SH-SY5Y (cell line): ENCODE measurements at regions not wholly inside any gene's neighbourhood (a gene's known extent, or its start where the extent isn't known, plus 50 kb on each side); places are given as distances from the start of the nearest gene placed in this dataset.

Experiments
- GATA2 ChIP-seq: IDR thresholded peaks from 2 replicates; pipeline ENCODE4 v1.6.1; 2011; ENCODE audit warnings: mild to moderate bottlenecking, low read depth, low read length
- GATA3 ChIP-seq: IDR thresholded peaks from 2 replicates; pipeline ENCODE4 v1.6.1; 2011; ENCODE audit warnings: low read depth, mild to moderate bottlenecking, low read length, moderate library complexity

DNA sequence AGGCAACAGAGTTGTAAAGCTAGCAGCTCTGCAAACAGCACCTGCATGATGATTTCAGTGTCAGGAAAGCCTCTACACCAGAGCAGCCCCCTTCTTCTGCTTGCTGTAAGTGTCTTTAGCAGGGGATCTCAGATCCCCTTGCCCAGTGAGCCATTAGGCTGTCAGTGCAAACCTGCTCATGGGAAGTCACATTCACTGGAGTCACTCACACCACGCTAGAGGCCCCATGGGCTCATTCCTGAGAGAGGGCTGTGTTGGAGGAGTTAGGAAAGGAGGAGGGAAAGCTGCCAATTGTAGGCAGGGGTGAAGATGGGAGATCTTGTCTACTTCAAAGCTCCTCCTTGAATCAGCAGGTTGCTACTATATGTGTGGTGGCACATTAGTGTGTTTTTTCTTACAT lies 275.2 kb downstream of the SMARCA2 start:
- TF ChIP-seq GATA2 (no peak), GATA3 (no peak)

DNA sequence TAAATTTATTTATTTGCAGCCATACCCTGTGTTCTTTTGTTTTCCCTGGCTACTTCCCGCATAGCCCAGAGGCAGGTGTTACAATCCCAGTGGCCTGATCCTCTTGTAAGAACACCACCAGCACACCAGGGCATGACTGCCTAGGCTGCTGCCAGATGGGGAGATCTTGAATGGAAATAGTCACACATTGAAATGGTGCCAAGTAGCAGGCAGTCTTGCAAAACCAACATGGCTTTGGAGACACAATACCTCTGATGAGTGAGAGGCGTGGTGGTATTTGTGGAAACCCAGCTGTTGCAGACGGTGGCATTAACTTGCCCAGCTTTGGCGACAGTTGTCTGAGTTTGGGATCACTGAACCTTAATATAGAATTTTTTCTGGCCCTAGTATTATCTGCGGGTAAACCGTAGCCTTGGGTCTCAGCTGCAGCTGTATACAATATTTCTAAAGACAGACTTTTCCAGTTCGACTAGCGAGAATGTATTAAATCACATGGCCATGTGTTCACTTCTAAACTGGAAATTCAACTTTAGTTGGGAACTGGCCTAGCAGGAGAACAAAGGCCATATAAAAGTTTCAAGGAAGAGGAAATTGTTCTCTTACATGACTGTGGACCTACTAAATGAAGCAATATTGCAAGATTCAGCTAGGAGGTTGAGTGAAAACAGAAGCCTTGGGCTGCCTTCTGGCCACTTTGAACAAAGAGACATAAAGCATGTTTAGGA lies 277.0 kb downstream of the SMARCA2 start:
- TF ChIP-seq GATA3 (no peak), GATA2 (no peak)

DNA sequence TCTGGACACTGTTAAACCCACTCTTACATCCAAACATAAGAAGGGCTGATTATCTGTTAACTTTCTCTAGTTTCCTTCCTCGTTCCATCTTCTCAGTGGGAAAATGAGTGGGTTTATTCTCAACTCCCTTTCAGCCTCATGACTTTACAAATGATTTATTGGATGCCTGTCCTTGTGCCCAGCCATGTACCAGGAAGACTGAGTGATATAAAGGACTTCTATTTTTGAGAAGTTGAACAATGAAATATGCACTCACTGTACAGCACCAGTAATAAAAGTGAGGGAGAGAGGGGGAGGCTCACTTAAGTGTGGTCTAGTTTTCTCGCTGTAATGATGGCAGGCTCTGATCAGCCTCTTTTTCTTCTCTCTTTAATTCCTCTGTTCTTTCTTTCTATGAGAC lies 277.6 kb downstream of the SMARCA2 start:
- no peak for TF ChIP-seq GATA3
- TF ChIP-seq GATA2: no peak

DNA sequence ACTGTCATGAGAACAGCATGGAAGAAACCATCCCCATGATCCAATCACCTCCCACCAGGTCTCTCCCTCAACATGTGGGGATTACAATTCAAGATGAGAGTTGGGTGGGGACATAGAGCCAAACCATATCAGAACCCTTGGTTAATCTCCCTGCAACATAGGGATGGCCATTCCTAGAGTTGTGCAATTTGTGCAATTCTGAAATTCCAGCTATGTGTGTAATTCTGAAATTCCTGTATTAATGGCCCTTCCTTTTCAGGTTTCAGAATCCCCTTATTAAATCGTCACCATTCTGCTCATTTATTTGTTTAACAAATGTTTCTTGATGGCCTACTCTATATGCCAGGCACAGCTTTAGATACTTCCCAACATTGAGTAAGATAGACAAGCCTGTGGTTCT lies 282.6 kb downstream of the SMARCA2 start:
- no peak for TF ChIP-seq GATA3
- TF ChIP-seq GATA2: no peak

DNA sequence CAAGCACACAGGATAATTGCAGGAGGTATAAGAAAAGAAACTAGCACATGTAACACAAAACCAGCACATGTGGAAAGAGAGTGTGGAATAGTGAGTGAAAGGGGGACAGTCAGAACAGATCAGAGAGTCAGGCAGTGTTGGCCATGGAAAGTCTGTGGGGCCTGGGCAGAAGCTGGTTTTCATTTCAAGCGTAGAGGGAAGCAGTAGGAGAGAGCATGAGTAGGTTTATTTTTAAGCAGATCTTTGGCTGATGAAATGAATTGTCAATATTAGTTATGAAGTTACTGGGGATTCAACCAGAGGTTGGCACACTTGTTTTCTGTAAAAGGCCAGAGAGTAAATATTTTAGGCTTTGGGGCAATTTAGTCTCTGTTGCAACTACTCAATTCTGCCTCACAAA lies 283.1 kb downstream of the SMARCA2 start:
- no peak for TF ChIP-seq GATA2
- TF ChIP-seq GATA3: no peak

DNA sequence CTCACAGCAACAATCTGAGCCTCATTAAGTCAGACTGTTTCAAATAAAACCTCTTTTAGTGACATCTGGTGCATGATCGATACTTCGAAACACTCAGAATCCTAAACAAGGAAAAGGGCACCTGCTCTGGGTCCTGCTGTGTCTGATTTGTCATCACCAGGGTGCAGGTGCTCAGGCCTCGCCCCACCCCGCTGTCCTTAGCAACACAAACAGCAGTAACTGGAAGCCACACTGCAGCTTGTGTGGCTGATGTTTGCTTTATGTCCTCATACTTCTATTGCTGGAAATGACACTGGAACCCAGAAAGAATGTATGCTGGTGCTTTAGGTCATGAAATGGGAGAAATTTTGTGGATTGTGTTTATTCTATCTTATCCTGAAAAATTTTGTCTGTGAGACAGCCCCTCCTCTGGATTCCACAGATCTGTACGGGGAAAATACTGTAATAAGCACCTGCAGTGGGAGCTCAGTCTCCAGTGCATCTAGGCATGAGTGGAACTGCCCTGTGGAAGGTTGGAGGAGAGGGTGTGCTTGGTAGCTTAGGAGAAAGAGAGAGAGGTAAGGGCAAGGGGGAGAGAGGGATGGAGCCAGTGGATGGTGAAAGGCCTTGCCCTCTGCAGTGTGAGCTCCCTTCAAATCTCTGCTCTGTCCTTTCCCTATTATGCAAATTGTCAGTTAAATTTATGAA lies 284.2 kb downstream of the SMARCA2 start:
- TF ChIP-seq GATA2 (no peak), GATA3 (no peak)

DNA sequence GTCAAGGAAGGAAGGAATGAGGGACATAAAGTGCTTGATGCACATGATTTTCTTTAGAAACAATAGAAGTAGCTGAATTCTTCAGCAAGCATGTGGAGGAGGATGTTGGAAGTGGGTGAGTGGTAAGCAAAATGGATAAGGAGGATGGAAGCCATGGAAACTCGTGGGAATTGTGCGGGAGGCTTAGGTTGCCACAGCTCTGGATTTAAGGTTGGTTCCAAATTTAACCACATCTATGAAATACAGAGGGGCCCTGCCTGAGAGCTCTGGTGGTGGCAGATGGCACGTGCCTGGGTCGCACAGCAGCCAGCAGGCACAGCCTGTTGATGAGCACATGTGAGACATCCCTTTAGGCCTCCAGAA lies 284.7 kb downstream of the SMARCA2 start:
- TF ChIP-seq GATA2: no peak
- no peak for TF ChIP-seq GATA3

DNA sequence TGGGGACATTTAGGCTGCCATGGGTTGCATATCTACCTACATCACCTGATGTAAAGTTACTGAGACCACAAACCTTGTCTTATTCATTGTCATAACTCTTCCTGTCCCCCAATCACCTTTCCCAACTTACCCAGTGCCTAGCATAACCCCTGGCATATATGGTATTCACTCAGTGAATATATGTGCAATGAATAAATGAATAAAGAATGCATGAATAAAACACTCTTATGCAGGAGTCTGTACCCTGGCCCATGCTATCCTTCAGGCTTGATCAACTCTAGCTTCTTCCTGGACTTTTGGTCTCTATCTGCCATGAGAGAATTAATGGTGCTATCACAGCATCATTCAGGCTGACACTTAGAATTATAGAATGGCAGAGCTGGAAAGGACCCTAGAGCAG lies 285.2 kb downstream of the SMARCA2 start:
- TF ChIP-seq GATA3: no peak
- TF ChIP-seq GATA2: no peak

DNA sequence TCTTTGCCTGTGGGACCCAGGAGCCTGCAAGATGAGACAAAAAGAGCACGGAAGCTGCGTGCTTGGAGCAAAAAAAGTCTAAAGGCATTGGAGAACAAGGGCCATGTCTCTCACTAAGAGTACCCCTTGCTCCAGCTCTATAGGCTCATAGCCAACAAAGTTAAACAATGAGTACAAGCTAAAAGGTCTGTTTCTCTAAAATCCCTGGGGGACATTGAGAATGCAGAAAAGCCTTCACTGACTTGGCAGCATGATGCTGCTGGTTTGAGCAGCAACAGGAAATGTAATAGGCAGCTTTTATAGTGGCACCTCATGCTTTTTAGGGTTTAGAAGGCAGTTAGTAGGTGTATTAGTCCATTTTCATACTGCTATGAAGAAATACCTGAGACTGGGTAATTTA lies 287.5 kb downstream of the SMARCA2 start:
- TF ChIP-seq GATA3: no peak

DNA sequence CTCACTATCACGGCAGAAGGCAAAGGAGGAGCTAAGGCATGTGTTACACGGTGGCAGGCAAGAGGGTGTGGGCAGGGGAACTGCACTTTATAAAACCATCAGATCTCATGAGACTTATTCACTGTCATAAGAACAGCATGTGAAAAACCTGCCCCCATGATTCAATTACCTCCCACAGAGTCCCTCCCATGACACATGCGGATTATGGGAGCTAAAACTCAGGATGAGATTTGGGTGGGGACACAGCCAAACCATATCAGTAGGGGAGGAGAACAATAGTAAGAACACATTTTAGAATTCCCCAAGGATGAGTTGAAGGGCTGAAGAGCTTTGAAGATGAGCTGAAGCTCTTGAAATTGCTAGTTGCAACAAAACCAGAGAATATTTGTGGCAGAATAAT lies 287.9 kb downstream of the SMARCA2 start:
- no peak for TF ChIP-seq GATA2
- TF ChIP-seq GATA3: no peak

DNA sequence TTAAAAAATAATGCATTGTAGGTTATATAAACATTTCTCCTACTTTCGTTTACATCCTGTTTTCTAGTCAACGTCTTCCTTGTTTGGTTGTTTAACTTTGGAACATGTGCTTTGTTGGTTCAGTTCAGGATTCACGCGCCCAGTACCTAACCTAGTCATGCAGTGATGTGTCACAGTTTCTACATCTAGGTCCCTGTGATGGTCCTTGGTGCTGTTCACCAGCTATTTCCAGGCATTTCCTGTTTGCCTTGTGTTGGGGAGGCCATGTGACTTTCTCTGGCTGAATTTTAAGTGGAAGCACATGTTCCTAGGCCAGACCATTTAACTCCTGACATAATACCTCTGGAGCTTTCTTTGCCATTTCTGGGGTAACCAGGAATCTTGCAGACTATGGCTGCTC lies 292.3 kb downstream of the SMARCA2 start:
- TF ChIP-seq GATA3: no peak
- no peak for TF ChIP-seq GATA2

DNA sequence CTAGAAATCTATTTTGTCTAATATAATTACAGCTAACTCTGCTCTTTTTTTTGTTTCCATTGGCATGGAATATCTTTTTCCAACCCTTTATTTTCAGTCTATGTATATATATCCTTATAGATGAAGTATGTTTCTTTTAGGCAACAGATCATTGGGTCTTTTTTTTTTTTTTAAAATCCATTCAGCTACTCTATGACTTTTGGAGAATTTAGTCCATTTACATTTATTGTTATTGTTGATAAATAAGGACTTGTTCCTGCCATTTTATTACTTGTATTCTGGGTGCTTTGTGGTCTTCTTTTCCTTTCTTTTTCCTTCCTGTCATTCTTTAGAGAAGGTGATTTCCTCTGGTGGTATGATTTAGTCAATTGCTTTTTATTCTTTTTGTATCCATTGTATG lies 296.8 kb downstream of the SMARCA2 start:
- TF ChIP-seq GATA3 (no peak), GATA2 (no peak)

DNA sequence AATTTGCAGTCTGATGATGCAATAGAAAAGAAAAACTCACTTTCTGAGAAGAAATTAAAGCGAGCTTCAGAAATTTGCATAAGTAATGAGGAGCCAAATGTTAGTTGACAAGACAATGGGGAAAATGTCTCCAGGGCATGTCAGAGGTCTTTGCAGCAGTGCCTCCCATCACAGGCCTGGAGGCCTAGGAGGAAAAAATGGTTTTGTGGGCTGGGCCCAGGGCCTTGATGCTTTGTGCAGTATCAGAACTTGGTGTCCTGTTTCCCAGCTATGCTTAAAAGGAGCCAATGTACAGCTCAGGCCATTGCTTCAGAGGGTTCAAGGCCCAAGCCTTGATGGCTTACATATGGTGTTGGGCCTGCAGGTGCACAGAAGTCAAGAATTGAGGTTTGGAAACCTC lies 298.4 kb downstream of the SMARCA2 start:
- no peak for TF ChIP-seq GATA3
- no peak for TF ChIP-seq GATA2

DNA sequence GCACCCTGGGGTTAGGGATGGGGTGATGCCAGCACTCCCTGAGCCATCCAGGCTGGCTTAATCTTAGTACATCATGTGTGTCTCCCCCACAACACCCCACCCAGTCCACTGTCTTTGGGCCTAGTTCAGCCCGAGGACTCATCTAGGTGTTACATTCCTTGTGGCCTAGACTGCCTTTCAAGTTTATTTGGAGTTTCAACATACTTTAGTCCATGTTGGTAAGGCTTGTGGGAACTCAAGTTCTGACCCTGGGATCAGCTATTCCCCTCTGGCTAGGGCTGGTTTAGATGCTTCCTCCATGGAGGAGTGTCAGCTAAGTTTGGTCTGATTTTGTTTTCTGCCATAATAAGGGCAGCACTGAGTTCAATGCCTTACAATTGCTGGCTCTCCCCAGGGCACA lies 302.4 kb downstream of the SMARCA2 start:
- TF ChIP-seq GATA3: no peak
- no peak for TF ChIP-seq GATA2

DNA sequence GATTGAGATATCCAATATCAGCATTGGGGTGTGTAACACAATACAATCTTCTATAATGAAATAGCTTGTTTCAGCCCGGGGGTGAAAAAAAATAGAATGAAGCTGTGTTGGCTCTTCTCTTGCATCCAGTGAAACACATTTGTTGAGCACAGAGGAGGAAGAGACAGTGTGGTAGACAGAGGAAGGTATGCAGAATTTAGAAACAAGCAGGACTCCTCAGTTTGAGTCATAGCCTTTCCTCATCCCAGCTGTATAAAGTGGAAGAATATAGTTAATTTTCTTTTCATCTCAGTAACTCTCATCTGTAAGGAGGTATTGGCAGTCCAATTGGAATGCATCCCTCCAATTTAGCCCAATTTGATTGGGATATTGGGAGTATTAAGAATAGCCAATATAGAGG lies 302.2 kb upstream of the VLDLR start:
- no peak for TF ChIP-seq GATA3
- no peak for TF ChIP-seq GATA2
